GM23248 (cell line): ENCODE measurements at regions not wholly inside any gene's neighbourhood (a gene's known extent, or its start where the extent isn't known, plus 50 kb on each side); places are given as distances from the start of the nearest gene placed in this dataset.

Experiments
- DNase-seq: peaks from one replicate; pipeline ENCODE4 v3.0.0-alpha.2; 2015
- H2AFZ ChIP-seq: fragments of 200-600 bp; sonication (generic); 2 replicates; pipeline ENCODE4 v1.6.1; 2016; ENCODE audit warnings: antibody characterized with exemption
- H3F3A ChIP-seq: fragments of 200-600 bp; sonication (generic); 2 replicates; pipeline ENCODE4 v1.6.1; 2016; ENCODE audit warnings: mild to moderate bottlenecking, antibody characterized with exemption, mixed run types; ENCODE audit not compliant: insufficient read depth
- H3K27ac ChIP-seq: fragments of 200-600 bp; sonication (generic); 2 replicates; pipeline ENCODE4 v1.5.1; 2016; ENCODE audit warnings: mild to moderate bottlenecking
- H3K27me3 ChIP-seq: fragments of 200-600 bp; sonication (generic); replicated peaks from 2 replicates; pipeline ENCODE4 v1.6.1; 2016; ENCODE audit warnings: mild to moderate bottlenecking; ENCODE audit not compliant: insufficient read depth
- H3K36me3 ChIP-seq: fragments of 200-600 bp; sonication (generic); 2 replicates; pipeline ENCODE4 v1.6.1; 2016; ENCODE audit warnings: low read depth, mild to moderate bottlenecking
- H3K4me1 ChIP-seq: fragments of 200-600 bp; sonication (generic); 2 replicates; pipeline ENCODE4 v1.6.1; 2016; ENCODE audit warnings: mild to moderate bottlenecking; ENCODE audit not compliant: insufficient read depth
- H3K4me2 ChIP-seq: fragments of 200-600 bp; sonication (generic); one replicate; pipeline ENCODE4 v1.6.1; 2016; ENCODE audit warnings: mild to moderate bottlenecking; ENCODE audit not compliant: unreplicated experiment
- H3K4me3 ChIP-seq: fragments of 200-600 bp; sonication (generic); 2 replicates; pipeline ENCODE4 v1.5.1; 2016; ENCODE audit warnings: mild to moderate bottlenecking
- H3K79me2 ChIP-seq: fragments of 200-600 bp; sonication (generic); 2 replicates; pipeline ENCODE4 v1.6.1; 2016; ENCODE audit warnings: mild to moderate bottlenecking; ENCODE audit not compliant: insufficient read depth
- H3K9ac ChIP-seq: fragments of 200-600 bp; sonication (generic); 2 replicates; pipeline ENCODE4 v1.6.1; 2016; ENCODE audit warnings: mild to moderate bottlenecking
- H3K9me2 ChIP-seq: fragments of 200-600 bp; sonication (generic); 2 replicates; pipeline ENCODE4 v1.6.1; 2016; ENCODE audit warnings: mixed run types, mild to moderate bottlenecking, moderate library complexity; ENCODE audit not compliant: insufficient read depth
- H3K9me3 ChIP-seq: fragments of 200-600 bp; sonication (generic); one replicate; pipeline ENCODE4 v1.6.1; 2017; ENCODE audit warnings: low read depth
- H4K20me1 ChIP-seq: fragments of 200-600 bp; sonication (generic); 2 replicates; pipeline ENCODE4 v1.6.0; 2016; ENCODE audit not compliant: insufficient read depth
- EZH2 ChIP-seq: fragments of 200-600 bp; sonication (generic); IDR thresholded peaks from 2 replicates; pipeline ENCODE4 v1.6.1; 2018; ENCODE audit warnings: antibody characterized with exemption, mild to moderate bottlenecking; ENCODE audit not compliant: insufficient read depth, poor library complexity, severe bottlenecking
- EZH2phosphoT487 ChIP-seq: fragments of 200-600 bp; sonication (generic); IDR thresholded peaks from 2 replicates; pipeline ENCODE4 v1.6.1; 2018; ENCODE audit warnings: antibody characterized with exemption, moderate library complexity, mild to moderate bottlenecking, low read depth; ENCODE audit not compliant: insufficient read depth
- WGBS, 2 experiments: methylation state at CpG; one replicate each; pipeline ENCODE4 v1.1.6; 2015 to 2017; ENCODE audit warnings: low lambda C conversion rate in 2 of 2, low coverage in 1 of 2; ENCODE audit errors: missing lambda C conversion rate in 2 of 2; 5-methylcytosine and 5-hydroxymethylcytosine counted together
- in situ Hi-C: fragments of 300-500 bp; cut with MboI; formaldehyde crosslinking; loops from 2 replicates; pipeline ENCODE4 v1.15.0; 2020

GRCh38 chr9:73264631-73265030 lies 113.0 kb downstream of the ANXA1 start:
- H3K9me2 ChIP-seq, result no peaks in the 10 kb centered on the region
- in situ Hi-C loops, result no loop called here
- no peaks in the 10 kb centered on the region for H3K36me3 ChIP-seq
- H3K4me1 ChIP-seq, result no peaks in the 10 kb centered on the region
- H3K9ac ChIP-seq, result no peak overlapping the region
- H3K4me2 ChIP-seq, result no peak overlapping the region
- 57 to 70% methylated on average over 4 of the region's 4 CpGs for WGBS, 2 experiments
- no peak overlapping the region for H3K4me3 ChIP-seq
- TF ChIP-seq EZH2phosphoT487 (no peak), EZH2 (no peak)
- H3K27ac ChIP-seq, result no peak overlapping the region
- no peaks in the 10 kb centered on the region for H3K79me2 ChIP-seq
- H2AFZ ChIP-seq, result no peak overlapping the region
- H4K20me1 ChIP-seq, result no peaks in the 10 kb centered on the region
- H3K9me3 ChIP-seq, result no peaks in the 10 kb centered on the region
- DNase-seq, result no peak
- peaks cover 14% of the 10 kb centered on the region; the same call in 1 of the 2 replicates for H3K27me3 ChIP-seq
- no peaks in the 10 kb centered on the region for H3F3A ChIP-seq

GRCh38 chr9:73265876-73266275 lies 114.2 kb downstream of the ANXA1 start:
- H3K79me2 ChIP-seq, result no peaks in the 10 kb centered on the region
- H3F3A ChIP-seq, result no peaks in the 10 kb centered on the region
- H3K9me3 ChIP-seq, result no peaks in the 10 kb centered on the region
- no peaks in the 10 kb centered on the region for H3K4me1 ChIP-seq
- WGBS, 2 experiments, result 55 to 57% methylated on average over 4 of the region's 4 CpGs
- H3K4me2 ChIP-seq, result no peak overlapping the region
- in situ Hi-C loops, result no loop called here
- DNase-seq, result no peak
- H4K20me1 ChIP-seq, result no peaks in the 10 kb centered on the region
- H2AFZ ChIP-seq, result no peak overlapping the region
- H3K27me3 ChIP-seq, result peaks cover 14% of the 10 kb centered on the region; the same call in 1 of the 2 replicates
- no peaks in the 10 kb centered on the region for H3K36me3 ChIP-seq
- H3K9me2 ChIP-seq, result no peaks in the 10 kb centered on the region
- no peak overlapping the region for H3K9ac ChIP-seq
- H3K4me3 ChIP-seq, result no peak overlapping the region
- TF ChIP-seq EZH2, result no peak
- TF ChIP-seq EZH2phosphoT487, result no peak
- no peak overlapping the region for H3K27ac ChIP-seq

- no peaks in the 10 kb centered on the region for H3K79me2 ChIP-seq
- WGBS, 2 experiments, result 28 to 29% methylated on average over 4 of the region's 4 CpGs
- no peaks in the 10 kb centered on the region for H3K9me3 ChIP-seq
- no peak overlapping the region for H2AFZ ChIP-seq
- H3K9me2 ChIP-seq, result no peaks in the 10 kb centered on the region
- no peak overlapping the region for H3K4me2 ChIP-seq
- H3K27ac ChIP-seq, result no peak overlapping the region
- H3K27me3 ChIP-seq, result peaks cover 14% of the 10 kb centered on the region; the same call in 1 of the 2 replicates
- H4K20me1 ChIP-seq, result no peaks in the 10 kb centered on the region
- H3F3A ChIP-seq, result no peaks in the 10 kb centered on the region
- no peak for TF ChIP-seq EZH2
- no peak for TF ChIP-seq EZH2phosphoT487
- H3K4me1 ChIP-seq, result no peaks in the 10 kb centered on the region
- no peaks in the 10 kb centered on the region for H3K36me3 ChIP-seq
- in situ Hi-C loops, result no loop called here
- H3K4me3 ChIP-seq, result no peak overlapping the region
- peak; percentile 21 for DNase-seq
- no peak overlapping the region for H3K9ac ChIP-seq
Observed at GRCh38 chr9:73269430-73270101, 117.9 kb downstream of the ANXA1 start.

GRCh38 chr9:73270967-73271721 lies 119.5 kb downstream of the ANXA1 start:
- in situ Hi-C loops, result no loop called here
- Histone ChIP-seq H3K79me2 (no peaks in the 10 kb centered on the region), H3K9me2 (no peaks in the 10 kb centered on the region), H3F3A (no peaks in the 10 kb centered on the region), H2AFZ (no peak overlapping the region), H3K27ac (no peak overlapping the region), H3K4me3 (no peak overlapping the region), H3K9ac (no peak overlapping the region), H3K36me3 (no peaks in the 10 kb centered on the region), H4K20me1 (no peaks in the 10 kb centered on the region), H3K27me3 (peaks cover 16% of the 10 kb centered on the region; the same call in 1 of the 2 replicates), H3K4me1 (no peaks in the 10 kb centered on the region), H3K9me3 (no peaks in the 10 kb centered on the region), H3K4me2 (no peak overlapping the region)
- WGBS, 2 experiments, result 33 to 40% methylated on average over 3 of the region's 3 CpGs
- peak; percentile 87 for DNase-seq
- TF ChIP-seq EZH2phosphoT487 (no peak), EZH2 (no peak)
